Astrocyte (in vitro differentiated cells and primary cell): ENCODE measurements at regions not wholly inside any gene's neighbourhood (a gene's known extent, or its start where the extent isn't known, plus 50 kb on each side); places are given as distances from the start of the nearest gene placed in this dataset.

Source experiments
- DNase-seq: peaks from one replicate; pipeline ENCODE4 v3.0.0-alpha.2; 2010; ENCODE audit warnings: low read depth
- FAIRE-seq: peaks from 2 replicates; lab custom pipeline; 2011; peaks lifted over from hg19 to GRCh38; lab: Jason Lieb, UNC
- H2AFZ ChIP-seq: 2 replicates; pipeline ENCODE4 v1.6.0; 2012; ENCODE audit warnings: low read depth, low read length, inconsistent platforms
- H3K27ac ChIP-seq: 2 replicates; pipeline ENCODE4 v1.5.1; 2011; ENCODE audit warnings: low read depth, low read length, inconsistent platforms
- H3K27me3 ChIP-seq: 2 replicates; pipeline ENCODE4 v1.6.0; 2011; ENCODE audit warnings: low read length, inconsistent platforms; ENCODE audit not compliant: insufficient read depth
- H3K36me3 ChIP-seq: 2 replicates; pipeline ENCODE4 v1.5.1; 2011; ENCODE audit warnings: low read length, inconsistent platforms; ENCODE audit not compliant: insufficient read depth
- H3K4me1 ChIP-seq: 2 replicates; pipeline ENCODE4 v1.5.1; 2011; ENCODE audit warnings: low read length, inconsistent platforms; ENCODE audit not compliant: insufficient read depth
- H3K4me2 ChIP-seq: 2 replicates; pipeline ENCODE4 v1.6.0; 2012; ENCODE audit warnings: low read length, inconsistent platforms
- H3K4me3 ChIP-seq: 2 replicates; pipeline ENCODE4 v1.5.1; 2011; ENCODE audit warnings: low read depth, mild to moderate bottlenecking, low read length, inconsistent platforms; ENCODE audit not compliant: insufficient read depth
- H3K79me2 ChIP-seq: 2 replicates; pipeline ENCODE4 v1.6.0; 2012; ENCODE audit warnings: mild to moderate bottlenecking, low read length, inconsistent platforms; ENCODE audit not compliant: insufficient read depth
- H3K9ac ChIP-seq: 2 replicates; pipeline ENCODE4 v1.6.0; 2012; ENCODE audit warnings: mild to moderate bottlenecking, low read length, inconsistent platforms
- H3K9me3 ChIP-seq: 2 replicates; pipeline ENCODE4 v1.5.1; 2012; ENCODE audit warnings: low read depth, mild to moderate bottlenecking, low read length, inconsistent platforms; ENCODE audit not compliant: insufficient read depth
- H4K20me1 ChIP-seq: 2 replicates; pipeline ENCODE4 v1.6.0; 2012; ENCODE audit warnings: low read length, inconsistent platforms; ENCODE audit not compliant: insufficient read depth
- H3K27ac Mint-ChIP-seq: one replicate; pipeline ENCODE4 v1.8.0; 2021; ENCODE audit warnings: mild to moderate bottlenecking, mixed read lengths; ENCODE audit not compliant: unreplicated experiment
- H3K27me3 Mint-ChIP-seq: one replicate; pipeline ENCODE4 v1.8.0; 2021; ENCODE audit warnings: low read depth, mixed read lengths; ENCODE audit not compliant: unreplicated experiment
- H3K36me3 Mint-ChIP-seq: one replicate; pipeline ENCODE4 v1.8.0; 2021; ENCODE audit warnings: low read depth, mixed read lengths; ENCODE audit not compliant: unreplicated experiment
- H3K4me1 Mint-ChIP-seq: one replicate; pipeline ENCODE4 v1.8.0; 2021; ENCODE audit warnings: low read depth, mixed read lengths; ENCODE audit not compliant: unreplicated experiment
- H3K4me3 Mint-ChIP-seq: one replicate; pipeline ENCODE4 v1.8.0; 2021; ENCODE audit warnings: mild to moderate bottlenecking, moderate library complexity, mixed read lengths; ENCODE audit not compliant: unreplicated experiment
- H3K9me3 Mint-ChIP-seq: one replicate; pipeline ENCODE4 v1.8.0; 2021; ENCODE audit warnings: mild to moderate bottlenecking, mixed read lengths; ENCODE audit not compliant: unreplicated experiment
- EZH2 ChIP-seq: IDR thresholded peaks from 2 replicates; pipeline ENCODE4 v1.6.1; 2012; ENCODE audit warnings: mild to moderate bottlenecking, low read length, inconsistent platforms; ENCODE audit not compliant: insufficient read depth
- TF ChIP-seq, protein P1 (sequence below): IDR thresholded peaks from 2 replicates; pipeline ENCODE4 v1.5.1; 2011; ENCODE audit warnings: low read depth, mild to moderate bottlenecking, inconsistent platforms, low read length, moderate library complexity; ENCODE audit not compliant: insufficient read depth

DNA sequence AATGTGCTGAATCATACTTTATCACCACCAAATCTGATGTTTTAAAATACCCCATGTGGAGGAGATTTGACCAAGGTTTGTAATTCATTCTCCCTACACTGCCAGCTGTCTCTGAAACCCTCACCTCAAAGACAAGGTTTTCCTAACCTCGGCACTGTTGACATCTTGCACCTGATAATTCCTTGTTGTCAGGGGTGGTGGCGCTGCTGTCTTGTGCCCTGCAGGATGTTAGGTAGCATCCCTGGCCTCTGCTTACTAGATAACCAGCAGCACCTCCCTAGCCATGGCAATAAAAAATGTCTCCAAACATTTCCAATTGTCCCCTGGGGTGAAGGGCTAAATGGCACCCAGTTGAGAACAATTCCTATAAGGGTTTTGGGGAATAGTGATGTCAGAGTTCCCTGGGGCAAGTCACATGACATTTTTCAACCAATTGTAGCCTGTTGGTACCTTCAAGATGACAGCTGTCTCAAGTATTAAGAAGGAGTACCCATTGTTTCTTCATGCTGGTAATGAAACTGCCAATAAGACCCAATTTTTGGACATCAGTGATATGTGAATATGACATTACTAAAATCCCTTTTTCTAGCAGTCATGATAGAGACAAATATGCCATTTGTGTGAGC is 160.6 kb upstream of the PLCXD3 start:
- TF ChIP-seq, protein P1, sequence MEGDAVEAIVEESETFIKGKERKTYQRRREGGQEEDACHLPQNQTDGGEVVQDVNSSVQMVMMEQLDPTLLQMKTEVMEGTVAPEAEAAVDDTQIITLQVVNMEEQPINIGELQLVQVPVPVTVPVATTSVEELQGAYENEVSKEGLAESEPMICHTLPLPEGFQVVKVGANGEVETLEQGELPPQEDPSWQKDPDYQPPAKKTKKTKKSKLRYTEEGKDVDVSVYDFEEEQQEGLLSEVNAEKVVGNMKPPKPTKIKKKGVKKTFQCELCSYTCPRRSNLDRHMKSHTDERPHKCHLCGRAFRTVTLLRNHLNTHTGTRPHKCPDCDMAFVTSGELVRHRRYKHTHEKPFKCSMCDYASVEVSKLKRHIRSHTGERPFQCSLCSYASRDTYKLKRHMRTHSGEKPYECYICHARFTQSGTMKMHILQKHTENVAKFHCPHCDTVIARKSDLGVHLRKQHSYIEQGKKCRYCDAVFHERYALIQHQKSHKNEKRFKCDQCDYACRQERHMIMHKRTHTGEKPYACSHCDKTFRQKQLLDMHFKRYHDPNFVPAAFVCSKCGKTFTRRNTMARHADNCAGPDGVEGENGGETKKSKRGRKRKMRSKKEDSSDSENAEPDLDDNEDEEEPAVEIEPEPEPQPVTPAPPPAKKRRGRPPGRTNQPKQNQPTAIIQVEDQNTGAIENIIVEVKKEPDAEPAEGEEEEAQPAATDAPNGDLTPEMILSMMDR, result no peak
- TF ChIP-seq EZH2, result no peak
- Mint-ChIP-seq H3K27me3 (no peaks in the 10 kb centered on the region), H3K27ac (no peak overlapping the region), H3K36me3 (no peaks in the 10 kb centered on the region), H3K4me1 (no peaks in the 10 kb centered on the region), H3K9me3 (peaks cover 4% of the 10 kb centered on the region), H3K4me3 (no peak overlapping the region)
- H3K36me3 ChIP-seq, result no peaks in the 10 kb centered on the region
- H3K79me2 ChIP-seq, result no peaks in the 10 kb centered on the region
- FAIRE-seq (no peak), DNase-seq (no peak)
- no peaks in the 10 kb centered on the region for H4K20me1 ChIP-seq
- no peaks in the 10 kb centered on the region for H3K9me3 ChIP-seq
- no peak overlapping the region for H3K9ac ChIP-seq
- H3K4me2 ChIP-seq, result no peak overlapping the region
- H2AFZ ChIP-seq, result no peak overlapping the region
- H3K4me1 ChIP-seq, result no peaks in the 10 kb centered on the region
- no peak overlapping the region for H3K4me3 ChIP-seq
- H3K27me3 ChIP-seq, result no peaks in the 10 kb centered on the region
- H3K27ac ChIP-seq, result no peak overlapping the region

DNA sequence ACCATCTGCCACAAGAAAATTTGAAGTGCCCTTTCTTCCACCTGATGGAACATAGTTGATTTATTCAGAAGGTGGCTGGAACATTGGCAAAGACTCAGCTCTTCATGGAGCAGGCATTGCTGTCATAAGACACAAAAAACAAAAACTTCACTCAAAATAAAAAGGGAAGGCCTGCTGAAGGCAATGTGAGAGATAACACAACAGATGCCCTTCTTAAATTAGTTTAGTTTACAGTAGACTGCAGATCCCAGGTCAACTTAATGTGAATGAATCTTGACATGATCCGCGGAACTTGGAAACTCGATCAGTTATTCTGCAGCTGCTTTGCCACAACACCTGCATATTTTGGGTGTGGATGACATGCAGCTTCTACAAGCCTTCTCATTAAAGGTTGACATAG is 159.8 kb upstream of the PLCXD3 start:
- DNase-seq (no peak), FAIRE-seq (no peak)
- Histone ChIP-seq H3K4me2 (no peak overlapping the region), H4K20me1 (no peaks in the 10 kb centered on the region), H3K4me1 (no peaks in the 10 kb centered on the region), H3K9me3 (no peaks in the 10 kb centered on the region), H3K27ac (no peak overlapping the region), H3K9ac (no peak overlapping the region), H2AFZ (no peak overlapping the region), H3K79me2 (no peaks in the 10 kb centered on the region), H3K4me3 (no peak overlapping the region), H3K27me3 (no peaks in the 10 kb centered on the region), H3K36me3 (no peaks in the 10 kb centered on the region)
- Mint-ChIP-seq H3K4me1 (no peaks in the 10 kb centered on the region), H3K4me3 (no peak overlapping the region), H3K27me3 (no peaks in the 10 kb centered on the region), H3K27ac (no peak overlapping the region), H3K9me3 (peaks cover 4% of the 10 kb centered on the region), H3K36me3 (no peaks in the 10 kb centered on the region)
- TF ChIP-seq, protein P1, result no peak
- no peak for TF ChIP-seq EZH2

DNA sequence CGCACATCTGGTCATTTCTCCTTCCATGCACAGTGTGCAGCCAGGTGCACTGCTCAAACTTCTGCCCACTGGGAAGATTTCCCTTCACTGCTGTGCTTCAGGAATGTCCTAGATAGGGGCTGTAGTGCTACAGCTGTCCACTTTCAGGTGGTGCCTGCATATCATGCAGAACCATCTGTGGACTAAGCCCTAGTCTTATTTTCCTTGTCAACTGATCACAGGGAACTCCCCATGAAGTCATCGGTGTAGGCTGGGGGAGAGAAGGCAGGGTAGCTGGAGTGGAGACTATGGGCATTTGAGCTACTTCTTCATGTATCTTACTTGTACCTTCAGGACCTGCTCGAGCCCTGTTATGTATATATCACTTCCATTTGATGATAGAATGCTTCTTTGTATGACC is 150.9 kb upstream of the PLCXD3 start:
- FAIRE-seq, result no peak

More for the DNA sequence above, 150.9 kb upstream of the PLCXD3 start:
- Mint-ChIP-seq H3K4me1 (peaks cover 5% of the 10 kb centered on the region), H3K27me3 (peaks cover 2% of the 10 kb centered on the region), H3K27ac (no peak overlapping the region), H3K9me3 (peaks cover 16% of the 10 kb centered on the region), H3K36me3 (no peaks in the 10 kb centered on the region), H3K4me3 (no peak overlapping the region)
- Histone ChIP-seq H3K9me3 (no peaks in the 10 kb centered on the region), H4K20me1 (no peaks in the 10 kb centered on the region), H3K27me3 (no peaks in the 10 kb centered on the region), H3K79me2 (no peaks in the 10 kb centered on the region), H3K36me3 (no peaks in the 10 kb centered on the region), H2AFZ (no peak overlapping the region), H3K4me2 (no peak overlapping the region), H3K9ac (no peak overlapping the region), H3K4me1 (no peaks in the 10 kb centered on the region), H3K4me3 (no peak overlapping the region), H3K27ac (no peak overlapping the region)
- DNase-seq, result no peak
- TF ChIP-seq EZH2, result no peak
- TF ChIP-seq, protein P1, result no peak
